OCI-LY1 (cell line): ENCODE measurements at regions not wholly inside any gene's neighbourhood (a gene's known extent, or its start where the extent isn't known, plus 50 kb on each side); places are given as distances from the start of the nearest gene placed in this dataset.

Experiments used
- H2AFZ ChIP-seq: fragments of 200-600 bp; sonication (generic), shearing (Covaris generic); 2 replicates; pipeline ENCODE4 v1.6.0; 2014; ENCODE audit warnings: antibody characterized with exemption, mild to moderate bottlenecking, low read length
- H3F3A ChIP-seq: fragments of 200-600 bp; sonication (generic), shearing (Covaris generic); 2 replicates; pipeline ENCODE4 v1.6.0; 2014; ENCODE audit warnings: mild to moderate bottlenecking, antibody characterized with exemption, low read length, moderate library complexity; ENCODE audit not compliant: insufficient read depth
- H3K27ac ChIP-seq: fragments of 200-600 bp; sonication (generic); 2 replicates; pipeline ENCODE4 v1.5.1; 2014; ENCODE audit warnings: low read length, mixed run types, mild to moderate bottlenecking, low read depth; ENCODE audit not compliant: poor library complexity, severe bottlenecking
- H3K27me3 ChIP-seq: fragments of 200-600 bp; sonication (generic); 2 replicates; pipeline ENCODE4 v1.6.0; 2014; ENCODE audit warnings: antibody characterized with exemption, mild to moderate bottlenecking, low read length, moderate library complexity; ENCODE audit not compliant: insufficient read depth
- H3K36me3 ChIP-seq: fragments of 200-600 bp; sonication (generic); 2 replicates; pipeline ENCODE4 v1.6.1; 2014; ENCODE audit warnings: mild to moderate bottlenecking, antibody characterized with exemption, low read length, moderate library complexity, mixed read lengths; ENCODE audit not compliant: insufficient read depth
- H3K4me1 ChIP-seq: fragments of 200-600 bp; sonication (generic); 2 replicates; pipeline ENCODE4 v1.5.1; 2014; ENCODE audit warnings: mild to moderate bottlenecking, low read length, moderate library complexity; ENCODE audit not compliant: insufficient read depth, severe bottlenecking
- H3K4me2 ChIP-seq: fragments of 200-600 bp; sonication (generic), shearing (Covaris generic); 2 replicates; pipeline ENCODE4 v1.6.1; 2014; ENCODE audit warnings: low read length
- H3K4me3 ChIP-seq: fragments of 200-600 bp; sonication (generic); 2 replicates; pipeline ENCODE4 v1.5.1; 2014; ENCODE audit warnings: low read length, low read depth, mild to moderate bottlenecking, mixed read lengths; ENCODE audit not compliant: poor library complexity, severe bottlenecking
- H3K79me2 ChIP-seq: fragments of 200-600 bp; shearing (Covaris generic); 2 replicates; pipeline ENCODE4 v1.6.1; 2016; ENCODE audit warnings: mixed run types, low read length, mixed read lengths; ENCODE audit not compliant: insufficient read depth
- H3K9ac ChIP-seq: fragments of 200-600 bp; sonication (generic), shearing (Covaris generic); 2 replicates; pipeline ENCODE4 v1.6.1; 2014; ENCODE audit warnings: mild to moderate bottlenecking, low read length, mixed read lengths
- H3K9me2 ChIP-seq: fragments of 200-600 bp; sonication (generic), shearing (Covaris generic); 2 replicates; pipeline ENCODE4 v1.6.1; 2014; ENCODE audit warnings: low read depth, mild to moderate bottlenecking, low read length, mixed read lengths
- H3K9me3 ChIP-seq: fragments of 200-600 bp; shearing (Covaris generic); 2 replicates; pipeline ENCODE4 v1.6.1; 2014; ENCODE audit warnings: low read length, mixed read lengths
- H4K20me1 ChIP-seq: fragments of 200-600 bp; sonication (generic), shearing (Covaris generic); 2 replicates; pipeline ENCODE4 v1.6.0; 2016; ENCODE audit warnings: mild to moderate bottlenecking, low read length; ENCODE audit not compliant: insufficient read depth
- CTCF ChIP-seq: fragments of 200-600 bp; sonication (generic), shearing (Covaris generic); IDR thresholded peaks from 2 replicates; pipeline ENCODE4 v1.5.1; 2017; ENCODE audit warnings: mild to moderate bottlenecking, antibody characterized with exemption, low read length, moderate library complexity, mixed read lengths
- EZH2 ChIP-seq: fragments of 200-600 bp; sonication (generic), shearing (Covaris generic); IDR thresholded peaks from 2 replicates; pipeline ENCODE4 v1.8.0; 2017; ENCODE audit warnings: borderline replicate concordance, mixed run types, mild to moderate bottlenecking, antibody characterized with exemption, low read length, moderate library complexity, mixed read lengths

- no peak overlapping the region for H3K4me2 ChIP-seq
- H3K4me1 ChIP-seq: no peaks in the 10 kb centered on the region
- TF ChIP-seq CTCF: no peak
- TF ChIP-seq EZH2: no peak
- H3K4me3 ChIP-seq: no peak overlapping the region
- H3K9ac ChIP-seq: no peak overlapping the region
- H3K9me3 ChIP-seq: no peaks in the 10 kb centered on the region
- H2AFZ ChIP-seq: no peak overlapping the region
- no peak overlapping the region for H3K27ac ChIP-seq
- no peaks in the 10 kb centered on the region for H3K79me2 ChIP-seq
- 0 out of 2 replicates have a peak, but pooled peaks cover 7% of the 10 kb centered on the region for H3K27me3 ChIP-seq
- no peaks in the 10 kb centered on the region for H4K20me1 ChIP-seq
- H3K36me3 ChIP-seq: no peaks in the 10 kb centered on the region
- no peaks in the 10 kb centered on the region for H3F3A ChIP-seq
- H3K9me2 ChIP-seq: no peaks in the 10 kb centered on the region
Observed at GRCh38 chr11:112759418-112759817, 201.8 kb upstream of the NCAM1 start.

- Histone ChIP-seq H3K4me1 (no peaks in the 10 kb centered on the region), H3F3A (no peaks in the 10 kb centered on the region), H3K4me3 (no peak overlapping the region), H2AFZ (no peak overlapping the region), H3K36me3 (no peaks in the 10 kb centered on the region), H3K9me3 (no peaks in the 10 kb centered on the region), H3K27me3 (0 out of 2 replicates have a peak, but pooled peaks cover 7% of the 10 kb centered on the region), H3K9ac (no peak overlapping the region), H3K79me2 (no peaks in the 10 kb centered on the region), H4K20me1 (no peaks in the 10 kb centered on the region), H3K27ac (no peak overlapping the region), H3K4me2 (no peak overlapping the region), H3K9me2 (no peaks in the 10 kb centered on the region)
- TF ChIP-seq CTCF: no peak
- no peak for TF ChIP-seq EZH2
Observed at GRCh38 chr11:112760396-112761059, 200.7 kb upstream of the NCAM1 start.

GRCh38 chr11:112761911-112762706 lies 199.1 kb upstream of the NCAM1 start:
- no peaks in the 10 kb centered on the region for H4K20me1 ChIP-seq
- no peaks in the 10 kb centered on the region for H3K4me1 ChIP-seq
- no peaks in the 10 kb centered on the region for H3K9me2 ChIP-seq
- no peak overlapping the region for H3K4me2 ChIP-seq
- no peaks in the 10 kb centered on the region for H3K36me3 ChIP-seq
- no peak overlapping the region for H2AFZ ChIP-seq
- H3K27me3 ChIP-seq: 0 out of 2 replicates have a peak, but pooled peaks cover 7% of the 10 kb centered on the region
- H3F3A ChIP-seq: no peaks in the 10 kb centered on the region
- H3K9ac ChIP-seq: no peak overlapping the region
- H3K9me3 ChIP-seq: no peaks in the 10 kb centered on the region
- H3K79me2 ChIP-seq: no peaks in the 10 kb centered on the region
- TF ChIP-seq CTCF (no peak), EZH2 (no peak)
- no peak overlapping the region for H3K4me3 ChIP-seq
- no peak overlapping the region for H3K27ac ChIP-seq
